ENCODE measurements at regions not wholly inside any gene's neighbourhood (a gene's known extent, or its start where the extent isn't known, plus 50 kb on each side); places are given as distances from the start of the nearest gene placed in this dataset.

- DNase-seq: no peak
Measured at GRCh38 chr12:92614001-92614400, 88.8 kb upstream of the PLEKHG7 start.

DNA sequence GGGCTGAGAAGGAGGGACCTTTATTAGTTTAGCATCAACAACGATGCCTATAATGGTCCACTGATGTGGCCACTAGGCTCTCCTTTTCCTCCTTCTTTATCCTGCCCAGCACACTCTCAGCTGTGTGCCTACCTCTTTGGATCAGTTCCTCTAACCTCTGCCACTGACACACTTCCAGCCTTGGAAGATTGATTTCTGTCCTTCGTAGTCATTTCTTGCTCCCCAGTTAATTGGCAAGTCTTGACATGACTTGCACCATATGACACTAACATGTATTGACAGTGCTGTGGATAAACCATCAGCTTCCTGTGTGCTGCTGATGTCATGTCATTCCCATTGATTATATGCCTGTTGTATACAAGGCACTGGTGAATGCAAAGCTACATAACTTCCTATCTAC is 90.2 kb upstream of the PLEKHG7 start:
- DNase-seq: no peak

GRCh38 chr12:92608151-92609091 is 94.4 kb upstream of the PLEKHG7 start:
- no peak for DNase-seq

GRCh38 chr12:92606956-92607355 is 95.8 kb upstream of the PLEKHG7 start:
- DNase-seq: no peak

DNA sequence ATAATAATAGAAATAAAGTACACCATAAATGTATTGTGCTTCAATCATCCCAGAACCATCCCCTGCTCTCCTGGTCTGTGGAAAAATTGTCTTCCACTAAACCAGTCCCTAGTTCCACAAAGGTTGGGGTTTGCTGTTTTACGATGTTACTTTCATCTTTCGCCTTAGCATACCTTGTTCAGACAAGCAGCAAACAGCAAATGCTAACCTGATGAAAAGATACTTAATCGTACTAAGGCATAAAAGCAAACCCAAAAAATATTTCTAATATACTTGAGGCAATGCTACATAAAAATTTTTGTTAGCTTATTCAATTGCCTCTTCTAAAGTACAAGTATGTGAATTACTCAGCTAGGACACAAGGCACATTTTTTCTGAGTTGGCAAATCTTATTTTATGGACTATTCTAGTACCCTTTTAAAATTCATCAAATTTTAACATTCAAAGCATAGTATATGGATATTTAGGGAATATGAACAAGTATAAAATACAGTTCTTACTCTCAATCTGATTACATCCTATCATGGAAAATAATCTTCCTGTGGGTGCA is 97.1 kb upstream of the PLEKHG7 start:
- DNase-seq: no peak

- DNase-seq: no peak
Measured at GRCh38 chr12:92604786-92605185, 98.0 kb upstream of the PLEKHG7 start.

DNA sequence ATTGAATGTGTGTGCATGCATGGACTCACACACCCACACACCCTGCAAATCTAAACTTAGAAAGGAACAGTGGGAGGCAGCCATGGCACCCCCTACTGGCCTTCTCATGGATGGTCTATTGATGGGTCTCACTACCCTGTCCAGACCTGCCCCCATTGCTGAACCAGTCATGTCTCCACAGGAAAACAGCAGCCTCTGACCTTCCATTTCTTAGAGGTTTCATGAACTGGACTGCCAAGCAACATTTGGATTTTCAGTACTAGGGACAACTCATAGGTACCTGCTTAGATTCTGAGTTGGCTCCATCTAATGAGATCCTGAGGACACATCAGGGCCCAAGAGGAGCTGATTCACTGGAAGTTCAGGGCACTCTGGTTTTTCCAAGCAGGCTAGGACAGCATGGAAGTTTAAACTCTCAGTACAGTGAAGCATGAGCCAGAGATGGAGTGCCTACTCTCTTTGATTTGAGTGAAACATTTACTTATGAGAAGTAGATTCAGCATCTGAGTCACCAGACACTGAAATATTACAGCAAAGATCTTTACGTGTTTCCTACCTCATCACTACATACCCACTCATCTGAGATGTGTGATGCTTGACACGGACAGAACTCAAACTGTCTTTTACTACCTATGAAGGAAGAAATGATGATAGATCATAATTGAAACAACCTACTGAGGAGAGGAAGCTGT is 98.9 kb upstream of the PLEKHG7 start:
- no peak for DNase-seq

- DNase-seq: no peak
Measured at GRCh38 chr12:92602930-92603623, 99.7 kb upstream of the PLEKHG7 start.

DNA sequence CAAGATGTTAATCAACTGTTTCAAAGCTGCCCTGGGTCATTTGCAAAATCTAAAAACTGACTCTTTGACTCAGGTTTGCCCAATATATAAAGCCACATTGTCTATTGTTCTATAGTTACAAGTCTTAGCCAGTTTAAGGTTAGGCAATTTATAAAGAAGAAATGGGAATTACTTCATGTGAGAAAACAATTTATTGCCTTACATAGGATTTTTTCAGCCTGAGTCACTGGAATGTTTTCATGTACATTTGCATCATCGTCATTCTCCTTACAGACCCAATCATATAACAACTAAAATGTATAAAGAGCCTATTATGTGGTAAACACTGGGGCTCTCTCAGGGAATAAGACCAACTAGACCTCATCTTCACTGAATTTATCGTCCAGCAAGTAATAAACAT is 100.3 kb upstream of the PLEKHG7 start:
- no peak for DNase-seq

- DNase-seq: no peak
Measured at GRCh38 chr12:92601680-92602079, 101.1 kb upstream of the PLEKHG7 start.

- DNase-seq: no peak
Measured at GRCh38 chr12:92601176-92601575, 101.6 kb upstream of the PLEKHG7 start.

GRCh38 chr12:92600052-92600451 is 102.7 kb upstream of the PLEKHG7 start:
- no peak for DNase-seq

DNA sequence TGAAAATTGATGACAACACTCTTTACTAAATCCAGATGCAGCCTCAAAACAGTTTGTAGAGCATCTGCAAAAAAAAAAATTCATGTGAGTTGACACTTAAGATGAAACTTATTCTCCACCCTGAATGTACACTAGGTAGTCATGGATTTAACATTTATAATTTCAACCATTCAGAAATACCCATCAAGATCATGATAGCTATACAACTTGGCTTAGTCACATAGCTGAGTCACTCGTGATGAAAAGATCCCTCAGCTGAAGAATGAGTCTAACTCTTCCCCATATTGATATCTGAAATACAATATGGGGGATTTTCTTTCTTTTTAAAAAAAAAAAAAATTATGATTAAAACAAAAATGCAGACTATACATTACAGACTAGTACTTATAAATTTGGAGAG is 104.8 kb upstream of the PLEKHG7 start:
- no peak for DNase-seq

DNA sequence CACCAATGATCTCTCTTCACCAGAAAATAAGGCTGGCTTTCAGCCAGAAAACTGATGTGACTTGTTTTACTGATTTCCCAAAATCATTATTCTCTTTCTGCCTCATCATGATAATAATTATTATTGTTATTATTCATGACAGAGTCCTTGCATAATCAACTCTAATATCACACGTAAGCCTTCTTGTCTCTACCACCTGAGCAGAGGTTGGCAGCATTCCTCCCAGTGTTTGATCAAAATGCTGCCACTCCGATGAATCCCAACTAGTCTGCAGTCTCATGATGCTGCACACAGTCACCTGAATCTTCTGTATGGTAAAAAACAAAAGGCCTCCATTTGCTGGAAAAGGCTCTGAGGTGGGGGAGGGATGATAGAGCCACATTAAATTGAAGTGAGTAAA is 105.7 kb upstream of the PLEKHG7 start:
- no peak for DNase-seq

- DNase-seq: no peak
Measured at GRCh38 chr12:92596383-92596782, 106.4 kb upstream of the PLEKHG7 start.

- no peak for DNase-seq
Measured at GRCh38 chr12:92595663-92596062, 107.1 kb upstream of the PLEKHG7 start.

DNA sequence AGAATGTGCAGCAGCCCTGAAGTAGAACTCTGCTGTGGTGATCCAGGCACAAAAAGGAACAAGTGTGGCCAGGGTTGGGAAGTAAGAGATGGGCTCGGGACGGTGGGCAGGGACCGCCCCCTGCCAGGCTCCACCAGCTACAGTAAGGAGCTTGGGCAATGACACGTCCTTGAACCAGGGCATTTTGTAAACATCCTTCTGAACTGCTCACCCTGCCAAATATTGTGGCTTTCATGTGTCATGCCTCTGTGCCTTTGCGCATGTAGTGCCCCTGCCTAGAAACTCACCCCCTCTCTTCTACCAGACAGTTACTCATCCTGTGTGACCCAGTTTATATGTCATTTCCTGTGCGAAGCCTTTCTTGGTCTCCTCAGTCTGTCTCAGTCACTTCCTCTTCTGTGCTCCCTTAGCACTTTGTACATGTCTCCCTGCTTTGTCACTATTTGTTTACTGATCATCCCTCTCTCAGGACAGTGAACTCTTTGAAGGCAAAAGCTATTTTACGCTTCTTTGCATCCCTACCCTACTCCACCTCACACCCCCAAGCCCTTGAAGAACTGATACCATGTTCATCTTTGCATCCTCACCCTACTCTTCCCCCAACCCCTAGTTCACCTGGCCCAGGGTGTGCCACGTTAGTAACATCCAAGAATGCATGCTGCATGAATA is 108.9 kb upstream of the PLEKHG7 start:
- peak; percentile 76 for DNase-seq

- DNase-seq: no peak
Measured at GRCh38 chr12:92585115-92585727, 117.6 kb upstream of the PLEKHG7 start.

GRCh38 chr12:92583910-92584309 is 118.9 kb upstream of the PLEKHG7 start:
- no peak for DNase-seq

DNA sequence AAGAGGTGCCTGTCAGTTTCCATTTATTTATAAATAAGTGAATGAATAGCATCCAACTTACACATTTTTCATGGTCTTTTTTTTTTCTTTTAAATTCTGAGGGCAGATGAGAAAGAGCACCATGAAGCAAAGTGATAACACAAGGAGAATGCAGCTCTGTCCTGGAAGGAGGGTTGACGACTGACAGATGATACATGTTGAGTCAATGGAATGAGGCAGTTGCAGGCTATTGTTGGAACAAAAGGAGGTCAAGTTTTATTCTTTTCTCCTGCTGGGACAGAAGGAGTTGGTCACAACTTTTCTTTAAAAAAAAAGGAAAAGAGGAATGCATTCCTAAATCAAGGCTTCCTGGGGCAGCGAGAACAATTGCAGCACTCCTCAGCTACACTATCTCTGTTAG is 119.9 kb upstream of the PLEKHG7 start:
- no peak for DNase-seq

DNA sequence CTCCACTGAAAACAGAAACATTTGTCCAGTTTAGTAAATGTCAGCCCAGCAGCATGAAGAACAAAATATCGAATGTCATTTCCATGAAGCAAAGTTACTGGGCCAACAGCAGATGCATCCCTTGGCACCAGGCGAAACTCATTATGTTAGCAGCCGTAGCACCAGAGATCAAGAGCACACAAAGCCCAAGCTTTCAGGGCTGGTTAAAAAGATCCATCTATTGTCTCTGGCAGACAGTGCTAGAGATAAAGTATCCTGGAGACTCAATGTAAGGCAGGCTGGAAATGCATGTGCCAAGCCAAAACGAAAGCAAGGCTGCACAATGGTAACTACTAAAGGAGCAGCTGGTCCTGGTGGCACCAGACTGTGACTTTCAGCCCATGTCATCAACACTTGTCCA is 120.3 kb upstream of the PLEKHG7 start:
- DNase-seq: no peak

- no peak for DNase-seq
Measured at GRCh38 chr12:92581604-92582003, 121.2 kb upstream of the PLEKHG7 start.
